22Rv1 (cell line): ENCODE measurements at regions not wholly inside any gene's neighbourhood (a gene's known extent, or its start where the extent isn't known, plus 50 kb on each side); places are given as distances from the start of the nearest gene placed in this dataset.

Source experiments
- H3K27ac ChIP-seq: fragments of 450-650 bp; 2 replicates; pipeline ENCODE4 v1.5.1; 2017
- ZFX ChIP-seq: fragments of 450-650 bp; IDR thresholded peaks from 2 replicates; pipeline ENCODE4 v1.6.1; 2017; ENCODE audit warnings: antibody characterized with exemption, borderline replicate concordance
- TF ChIP-seq, protein P1 (sequence below): fragments of 450-650 bp; IDR thresholded peaks from 2 replicates; pipeline ENCODE4 v1.5.1; 2017; ENCODE audit warnings: mild to moderate bottlenecking

DNA sequence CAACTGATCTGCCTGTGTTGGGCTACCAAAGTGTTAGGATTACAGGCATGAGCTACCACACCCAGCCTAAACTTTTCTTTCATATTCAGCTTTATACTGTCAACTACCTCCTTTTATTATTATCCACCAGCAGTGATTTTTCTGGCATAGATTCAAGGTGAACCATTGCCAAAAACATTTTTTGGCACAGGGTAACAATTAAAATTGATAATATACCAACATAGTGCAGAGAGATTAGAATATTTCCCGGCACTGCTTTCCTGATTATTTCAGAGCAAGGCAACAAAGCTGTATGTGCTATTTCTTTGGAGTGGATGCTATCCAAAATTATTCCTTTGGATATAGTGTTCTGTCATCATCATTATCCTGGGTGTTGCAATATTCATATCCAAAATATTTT lies 781.6 kb upstream of the SOX9 start:
- H3K27ac ChIP-seq = no peak overlapping the region
- no peak for TF ChIP-seq ZFX
- TF ChIP-seq, protein P1, sequence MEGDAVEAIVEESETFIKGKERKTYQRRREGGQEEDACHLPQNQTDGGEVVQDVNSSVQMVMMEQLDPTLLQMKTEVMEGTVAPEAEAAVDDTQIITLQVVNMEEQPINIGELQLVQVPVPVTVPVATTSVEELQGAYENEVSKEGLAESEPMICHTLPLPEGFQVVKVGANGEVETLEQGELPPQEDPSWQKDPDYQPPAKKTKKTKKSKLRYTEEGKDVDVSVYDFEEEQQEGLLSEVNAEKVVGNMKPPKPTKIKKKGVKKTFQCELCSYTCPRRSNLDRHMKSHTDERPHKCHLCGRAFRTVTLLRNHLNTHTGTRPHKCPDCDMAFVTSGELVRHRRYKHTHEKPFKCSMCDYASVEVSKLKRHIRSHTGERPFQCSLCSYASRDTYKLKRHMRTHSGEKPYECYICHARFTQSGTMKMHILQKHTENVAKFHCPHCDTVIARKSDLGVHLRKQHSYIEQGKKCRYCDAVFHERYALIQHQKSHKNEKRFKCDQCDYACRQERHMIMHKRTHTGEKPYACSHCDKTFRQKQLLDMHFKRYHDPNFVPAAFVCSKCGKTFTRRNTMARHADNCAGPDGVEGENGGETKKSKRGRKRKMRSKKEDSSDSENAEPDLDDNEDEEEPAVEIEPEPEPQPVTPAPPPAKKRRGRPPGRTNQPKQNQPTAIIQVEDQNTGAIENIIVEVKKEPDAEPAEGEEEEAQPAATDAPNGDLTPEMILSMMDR = no peak

DNA sequence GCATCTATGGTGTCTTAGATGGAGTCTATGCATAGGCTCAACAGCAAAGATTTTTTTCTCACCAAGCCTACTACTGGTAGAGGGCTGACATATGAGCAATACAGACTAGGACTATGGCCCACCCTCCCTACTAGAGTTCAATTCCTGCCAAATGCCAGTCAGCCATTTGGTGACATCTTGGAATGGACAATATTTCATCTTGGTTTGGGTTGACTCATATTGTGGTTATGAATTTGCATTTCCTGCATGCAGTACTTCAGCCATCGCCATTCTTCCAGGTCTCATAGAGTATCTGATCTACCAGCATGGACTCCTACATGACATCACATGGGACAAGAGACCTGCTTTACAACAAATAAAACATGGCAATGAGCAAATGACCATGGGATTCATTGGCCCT lies 778.1 kb upstream of the SOX9 start:
- TF ChIP-seq, protein P1 = no peak
- TF ChIP-seq ZFX = no peak
- H3K27ac ChIP-seq = no peak overlapping the region

DNA sequence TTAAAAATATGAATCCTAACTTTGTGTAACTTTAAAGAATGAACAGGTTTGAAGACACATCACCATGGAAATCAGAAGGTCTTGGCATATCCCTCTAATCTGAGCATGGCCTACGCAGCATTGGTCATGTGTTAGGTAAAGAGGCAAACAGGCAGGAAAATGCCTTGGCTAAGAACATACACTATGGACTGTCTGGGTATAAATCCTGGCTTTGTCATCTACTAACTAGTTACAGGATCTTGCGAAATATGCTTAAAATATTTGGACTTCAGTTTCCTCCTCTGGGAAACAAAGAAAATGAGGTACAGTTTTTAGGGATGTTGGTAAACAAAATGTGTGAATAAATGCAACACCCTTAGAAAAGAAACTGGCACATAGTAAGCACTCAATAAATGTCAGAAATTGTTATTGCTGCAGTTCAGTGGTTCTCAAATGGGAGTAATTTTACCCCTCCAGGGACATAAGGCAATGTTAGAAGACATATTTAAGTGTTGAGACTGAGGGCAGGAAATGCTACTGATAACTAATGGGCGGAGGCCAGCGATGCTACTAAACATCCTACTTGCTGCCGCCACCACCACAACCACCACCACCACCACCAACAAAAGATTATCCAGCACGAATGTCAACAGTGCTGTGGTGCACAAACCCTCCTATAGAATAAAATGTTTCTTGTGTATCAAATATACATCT lies 770.8 kb upstream of the SOX9 start:
- no peak overlapping the region for H3K27ac ChIP-seq
- no peak for TF ChIP-seq ZFX
- TF ChIP-seq, protein P1 = no peak

DNA sequence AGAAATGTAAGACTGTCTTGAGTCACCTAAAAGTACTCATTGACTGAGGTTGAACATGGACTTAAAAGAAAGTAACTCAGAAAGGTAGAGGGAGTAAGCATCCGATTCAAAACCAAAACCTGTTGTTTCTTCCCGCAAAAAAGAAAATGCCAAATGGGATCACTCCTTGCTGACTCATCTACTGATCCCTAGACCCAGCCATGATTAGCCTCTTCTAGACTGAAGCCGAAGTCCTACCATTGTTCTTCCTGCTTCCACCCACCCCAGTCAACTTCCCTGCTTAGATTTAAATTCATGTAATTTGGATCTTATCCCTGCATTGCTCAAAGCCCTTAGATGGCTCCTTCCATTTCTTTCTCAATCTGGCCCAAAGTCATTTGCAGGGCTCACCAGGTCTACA lies 760.5 kb upstream of the SOX9 start:
- no peak overlapping the region for H3K27ac ChIP-seq
- TF ChIP-seq, protein P1 = no peak
- no peak for TF ChIP-seq ZFX

DNA sequence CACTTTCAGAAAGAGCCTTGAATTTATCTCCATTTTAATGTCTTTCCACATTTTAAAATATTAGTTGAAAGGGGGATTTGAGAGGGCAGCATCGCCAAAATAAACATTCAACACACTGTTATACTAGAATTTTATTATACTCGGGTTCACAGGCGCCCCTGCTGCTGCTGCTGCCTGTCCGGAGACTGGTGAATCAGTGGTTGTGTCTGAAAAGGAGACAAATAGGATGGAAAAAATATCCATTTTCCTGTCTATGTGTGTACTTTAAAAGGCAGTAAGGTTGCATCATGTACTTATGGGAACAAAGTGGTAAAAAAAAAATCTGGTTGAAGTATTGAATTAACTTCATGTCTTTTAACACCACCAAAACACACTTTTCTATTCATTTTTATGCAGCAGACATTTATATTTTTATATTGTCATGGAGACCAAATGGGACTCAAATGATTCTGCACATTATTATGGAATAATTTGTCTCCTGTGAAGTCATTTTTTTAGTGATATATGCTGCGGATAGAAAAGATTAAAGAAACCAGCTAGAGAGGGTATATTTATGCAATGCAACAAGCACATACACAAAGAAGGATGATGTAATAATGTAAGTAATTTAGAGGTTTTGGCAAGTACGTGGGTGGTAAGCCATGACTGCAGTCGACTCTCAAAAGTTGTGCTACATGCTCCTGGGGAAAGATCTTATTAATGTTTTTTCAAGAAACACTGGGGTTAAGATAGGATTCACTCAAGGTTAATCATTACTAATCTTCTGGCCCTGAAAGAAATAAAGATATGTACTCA lies 759.0 kb upstream of the SOX9 start:
- H3K27ac ChIP-seq = no peak overlapping the region

DNA sequence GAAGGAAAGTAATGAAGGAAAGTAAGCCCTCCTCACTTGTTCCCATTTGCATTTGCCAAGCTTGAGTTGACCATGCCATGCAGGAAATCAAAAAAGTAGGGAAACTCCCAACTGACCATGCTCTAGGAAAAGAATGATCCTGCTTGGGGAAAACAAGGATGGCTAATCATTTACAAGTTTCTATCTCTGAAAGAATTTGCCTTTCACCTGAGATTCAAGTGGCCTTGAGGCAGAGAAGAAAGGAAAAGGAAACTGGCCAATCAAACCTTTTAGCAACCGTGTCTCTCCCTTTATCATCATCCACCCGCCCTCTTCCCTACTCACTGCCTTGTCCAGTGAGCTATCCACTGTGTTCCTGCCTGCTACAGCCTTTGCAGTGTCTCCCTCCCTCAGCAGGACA lies 757.2 kb upstream of the SOX9 start:
- TF ChIP-seq, protein P1 = no peak
- no peak for TF ChIP-seq ZFX
- H3K27ac ChIP-seq = no peak overlapping the region

More for the DNA sequence above, 759.0 kb upstream of the SOX9 start:
- no peak for TF ChIP-seq ZFX

DNA sequence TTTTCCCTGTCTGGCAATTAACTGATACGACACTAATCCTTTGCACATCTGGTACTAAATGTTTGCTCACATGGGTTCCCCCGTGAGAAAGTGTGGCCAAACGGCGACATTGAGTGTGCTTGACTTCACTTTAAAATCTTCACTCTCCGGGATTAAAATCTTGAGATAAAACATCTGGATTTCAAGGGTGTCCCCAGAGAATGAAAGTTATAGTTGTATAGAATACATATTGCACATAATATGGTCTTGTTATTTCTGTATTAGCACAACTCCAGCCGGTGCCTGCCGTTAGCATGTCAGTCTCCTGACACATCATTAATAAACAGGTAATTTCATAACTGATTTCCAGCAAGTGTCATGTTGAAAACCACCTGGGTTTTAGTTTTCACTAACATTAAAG lies 749.0 kb upstream of the SOX9 start:
- TF ChIP-seq, protein P1 = no peak
- no peak for TF ChIP-seq ZFX
- no peak overlapping the region for H3K27ac ChIP-seq

DNA sequence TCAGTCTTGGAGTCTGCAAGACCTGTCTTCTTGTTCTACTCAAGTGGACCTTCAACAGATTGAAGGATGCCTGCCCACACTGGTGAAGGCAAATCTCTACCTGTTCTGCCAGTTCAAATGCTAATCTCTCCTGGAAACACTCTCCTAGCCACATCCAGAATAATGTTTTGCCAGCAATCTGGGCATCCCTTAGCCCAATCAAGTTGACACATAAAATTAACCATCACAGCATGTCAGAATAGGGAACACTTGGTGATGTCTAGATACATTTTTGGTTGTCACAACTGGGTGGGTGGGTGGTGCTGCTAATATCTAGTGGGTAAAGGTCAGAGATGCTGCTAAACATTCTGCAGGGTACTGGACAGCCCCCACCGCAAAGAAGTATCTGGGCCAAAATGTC lies 744.9 kb upstream of the SOX9 start:
- H3K27ac ChIP-seq = no peak overlapping the region
- no peak for TF ChIP-seq ZFX
- TF ChIP-seq, protein P1 = no peak
